AG09309 (cell line): ENCODE measurements at regions not wholly inside any gene's neighbourhood (a gene's known extent, or its start where the extent isn't known, plus 50 kb on each side); places are given as distances from the start of the nearest gene placed in this dataset.
"Not testable (repeated sequence)": the region's sequence is repeated elsewhere in the genome, so short reads cannot be mapped to it uniquely, and the experiment has no call there.

Experiments
- DNase-seq: peaks from one replicate; pipeline ENCODE4 v3.0.0-alpha.2; 2010; ENCODE audit warnings: low read depth
- H3K4me3 ChIP-seq: 2 replicates; pipeline ENCODE4 v1.5.1; 2011; ENCODE audit warnings: mild to moderate bottlenecking, low read depth, low read length, moderate library complexity; ENCODE audit not compliant: control insufficient read depth
- CTCF ChIP-seq: IDR thresholded peaks from 2 replicates; pipeline ENCODE4 v1.5.1; 2011; ENCODE audit warnings: mild to moderate bottlenecking, low read depth, low read length, inconsistent platforms; ENCODE audit not compliant: insufficient read depth, control insufficient read depth; ENCODE audit errors: missing control alignments

DNA sequence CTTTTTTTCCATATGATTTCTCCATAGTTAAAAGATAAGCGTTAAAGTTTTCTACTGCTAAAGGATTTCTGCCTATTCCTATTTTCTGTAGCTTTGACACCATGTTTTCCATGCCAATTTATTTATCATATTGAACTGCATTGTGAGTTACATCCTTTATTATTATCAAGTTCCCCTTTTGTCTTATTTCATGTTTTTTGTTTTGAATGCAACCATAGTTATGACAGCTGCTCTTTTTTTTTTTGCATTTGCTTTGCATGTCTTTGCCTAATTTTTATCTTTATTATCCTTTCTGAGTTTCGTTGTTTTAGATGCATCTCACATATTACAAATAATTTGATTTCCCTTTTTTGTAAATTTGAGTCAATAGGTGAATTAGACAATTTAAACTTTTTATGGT, 161.5 kb downstream of the DEPDC1B start:
- TF ChIP-seq CTCF, result no peak
- no peak overlapping the region for H3K4me3 ChIP-seq
- DNase-seq, result no peak

- no peak overlapping the region for H3K4me3 ChIP-seq
- TF ChIP-seq CTCF, result no peak
- no peak for DNase-seq
Observed at GRCh38 chr5:60535951-60536350, 164.0 kb downstream of the DEPDC1B start.

DNA sequence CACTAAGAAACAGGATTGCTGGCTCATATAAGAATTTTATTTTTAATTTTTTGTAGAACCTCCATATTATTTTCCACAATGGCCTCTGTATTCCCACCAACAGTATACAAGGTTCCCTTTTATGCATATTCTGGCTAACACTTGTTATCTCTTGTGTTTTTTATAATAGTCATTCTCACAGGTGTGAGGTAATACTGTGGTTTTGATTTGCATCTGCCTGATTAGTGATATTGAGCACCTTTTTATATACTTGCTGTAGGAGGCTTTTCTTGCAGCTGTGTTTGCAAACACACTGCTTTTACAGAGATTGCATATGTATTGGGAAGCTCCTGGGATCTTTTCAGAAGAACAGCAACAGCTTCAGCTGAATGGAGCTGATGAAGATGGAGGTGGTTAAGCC, 164.8 kb downstream of the DEPDC1B start:
- no peak for TF ChIP-seq CTCF
- DNase-seq, result no peak
- no peak overlapping the region for H3K4me3 ChIP-seq

DNA sequence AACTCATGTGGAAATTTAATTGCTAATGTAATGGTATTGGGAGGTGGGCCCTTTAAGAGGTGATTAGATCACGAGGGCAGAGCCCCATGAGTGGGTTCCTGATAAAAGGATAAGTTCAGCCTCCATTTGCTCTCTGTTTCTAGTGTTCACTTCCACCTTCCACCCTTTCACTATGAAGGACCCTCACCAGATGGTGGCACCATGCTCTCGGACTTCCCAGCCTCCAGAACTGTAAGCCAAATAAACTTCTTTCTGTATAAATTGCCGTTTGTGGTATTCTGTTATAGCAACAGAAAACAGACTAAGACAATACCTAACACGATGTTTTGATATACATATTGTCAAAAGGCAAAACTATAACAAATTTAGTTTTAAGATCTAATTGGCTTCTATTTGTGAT, 166.2 kb downstream of the DEPDC1B start:
- no peak overlapping the region for H3K4me3 ChIP-seq
- no peak for DNase-seq
- no peak for TF ChIP-seq CTCF

GRCh38 chr5:60532796-60533195, 167.2 kb downstream of the DEPDC1B start:
- H3K4me3 ChIP-seq, DNase-seq: not testable (repeated sequence)

- DNase-seq, result not testable (repeated sequence)
Observed at GRCh38 chr5:60530144-60530848, 169.7 kb downstream of the DEPDC1B start.

DNA sequence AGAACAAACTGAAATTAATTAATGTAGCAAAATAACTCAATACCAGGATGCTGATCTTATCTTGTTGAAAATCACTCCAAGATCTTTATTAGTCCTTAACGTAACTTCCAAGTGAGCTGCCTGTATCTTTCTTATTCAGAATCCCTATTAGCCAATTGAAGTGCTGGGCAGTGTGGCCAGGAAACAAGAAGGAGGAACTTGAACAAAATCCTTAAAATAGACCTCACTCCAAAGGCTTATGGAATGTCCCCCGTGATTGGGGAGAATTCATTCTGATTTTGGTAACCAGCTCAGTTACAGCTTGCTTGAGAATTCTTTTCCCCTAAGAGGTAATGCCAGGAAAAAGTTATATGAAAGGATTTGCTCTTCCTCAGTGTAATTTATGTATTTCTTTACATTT, 171.0 kb downstream of the DEPDC1B start:
- H3K4me3 ChIP-seq, result no peak overlapping the region
- no peak for TF ChIP-seq CTCF
- DNase-seq, result no peak

More at GRCh38 chr5:60530144-60530848, 169.7 kb downstream of the DEPDC1B start:
- H3K4me3 ChIP-seq, result not testable (repeated sequence)

- DNase-seq, result no peak
- TF ChIP-seq CTCF, result no peak
- no peak overlapping the region for H3K4me3 ChIP-seq
Observed at GRCh38 chr5:60527072-60527471, 172.9 kb downstream of the DEPDC1B start.
